NCI-H82 (cell line): ENCODE measurements at regions not wholly inside any gene's neighbourhood (a gene's known extent, or its start where the extent isn't known, plus 50 kb on each side); places are given as distances from the start of the nearest gene placed in this dataset.
"Not testable (repeated sequence)": the region's sequence is repeated elsewhere in the genome, so short reads cannot be mapped to it uniquely, and the experiment has no call there.

Experiments used
- DNase-seq: peaks from one replicate; lab custom pipeline; 2025; lab: John Stamatoyannopoulos, UW

DNA sequence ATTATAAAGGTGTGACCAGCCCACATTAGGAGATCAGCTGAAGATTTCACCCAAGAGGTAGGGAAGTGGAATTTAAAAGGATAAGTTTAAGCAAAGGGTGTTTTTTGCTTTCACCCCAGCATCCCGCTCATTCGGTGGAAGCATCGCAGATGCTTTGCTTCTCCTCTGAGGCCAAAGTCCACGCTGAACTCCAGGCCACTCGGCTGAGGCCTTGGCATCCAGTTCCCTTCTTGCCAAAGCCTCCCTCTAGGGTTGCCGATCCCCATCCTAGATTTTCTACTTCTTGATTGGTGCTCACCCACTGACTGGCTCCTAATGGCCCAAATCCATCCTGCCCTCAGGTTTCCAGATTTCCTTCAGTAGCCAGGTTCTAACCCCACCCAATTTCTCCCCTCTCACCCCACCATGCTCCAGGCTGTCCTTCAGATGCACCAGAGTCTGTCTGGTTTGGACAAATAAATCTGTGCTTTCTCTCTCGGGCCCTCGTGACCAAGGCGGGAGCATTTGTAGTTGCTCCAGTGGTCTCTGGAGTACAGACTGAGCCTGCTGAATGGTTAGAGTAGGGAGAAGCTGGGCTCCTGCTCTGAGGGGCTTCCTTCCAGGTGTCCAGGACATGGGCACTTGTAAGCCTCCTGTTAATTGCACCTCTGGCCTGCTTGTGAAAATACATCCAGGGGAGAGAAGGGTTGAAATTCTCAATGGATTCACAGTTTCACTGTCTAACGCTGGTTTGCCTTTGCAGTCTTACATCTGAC is 193.2 kb downstream of the C1orf94 start:
- DNase-seq, result no peak

DNA sequence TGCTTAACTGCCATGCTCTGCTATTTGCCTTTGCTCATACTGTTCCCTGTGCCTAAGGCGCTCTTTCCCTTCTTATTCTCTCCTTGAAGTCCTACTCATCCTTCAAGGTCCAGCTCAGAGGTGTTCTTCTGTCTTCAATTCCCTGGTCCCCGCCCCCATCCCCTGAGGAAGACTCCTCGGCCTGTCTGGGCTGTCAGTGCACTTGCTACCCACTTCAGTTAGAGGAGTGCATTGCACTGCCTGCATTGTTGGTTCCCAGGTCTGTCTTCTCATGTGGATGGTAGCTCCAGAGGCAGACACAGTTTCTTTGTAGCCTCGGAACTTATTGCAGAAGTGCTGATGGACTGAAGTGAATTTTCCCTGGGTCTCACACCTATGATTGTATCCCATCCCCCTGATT is 194.0 kb downstream of the C1orf94 start:
- no peak for DNase-seq

DNA sequence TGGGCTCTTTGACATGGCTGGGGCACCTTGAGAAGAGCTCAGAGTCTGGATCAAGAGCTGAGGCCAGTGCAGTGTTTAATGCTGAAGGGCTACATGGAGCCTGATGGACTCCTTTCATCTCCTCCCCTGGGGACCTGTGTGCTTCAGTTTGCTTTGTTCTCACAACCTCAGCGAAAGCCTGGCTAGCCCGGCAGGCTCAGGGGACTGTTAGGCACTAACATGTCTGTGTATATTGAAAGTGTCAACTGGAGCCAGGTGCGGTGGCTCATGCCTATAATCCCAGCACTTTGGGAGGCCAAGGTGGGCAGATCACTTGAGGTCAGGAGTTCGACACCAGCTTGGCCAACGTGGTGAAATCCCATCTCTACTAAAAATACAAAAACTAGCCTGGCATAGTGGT is 194.5 kb downstream of the C1orf94 start:
- not testable (repeated sequence) for DNase-seq

DNA sequence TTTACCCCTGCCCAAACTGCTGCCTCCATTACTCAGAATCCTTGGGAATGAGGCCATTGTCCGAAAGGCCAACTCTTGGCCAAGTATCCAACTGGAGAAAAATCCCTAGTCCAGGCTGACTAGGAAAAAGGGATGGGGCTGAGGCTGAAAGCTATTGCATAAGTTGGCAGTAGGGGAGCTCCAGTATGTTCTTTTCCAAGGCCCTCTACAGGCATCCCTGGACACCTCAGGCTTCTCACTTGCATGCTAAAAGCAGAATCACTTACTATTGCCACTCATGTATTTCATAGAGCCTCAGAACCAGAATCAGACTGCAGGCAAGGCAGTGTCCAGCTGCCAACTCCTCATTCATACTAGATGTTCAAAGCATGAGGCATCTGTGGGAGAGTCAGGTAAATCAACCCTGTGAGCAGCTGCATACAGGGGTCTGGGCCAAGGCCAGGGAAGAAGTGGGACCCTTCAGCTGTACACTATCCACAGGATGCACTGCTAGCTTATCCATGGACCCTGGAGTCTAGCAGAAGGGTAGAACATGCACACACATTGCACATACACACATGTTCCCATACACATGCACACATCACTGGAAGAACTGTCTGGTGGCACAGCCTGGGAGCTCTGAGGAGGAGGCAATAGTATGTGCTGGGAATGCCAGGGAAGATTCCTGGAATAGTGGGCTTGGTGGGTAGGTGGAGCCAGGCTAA is 195.3 kb downstream of the C1orf94 start:
- no peak for DNase-seq

DNA sequence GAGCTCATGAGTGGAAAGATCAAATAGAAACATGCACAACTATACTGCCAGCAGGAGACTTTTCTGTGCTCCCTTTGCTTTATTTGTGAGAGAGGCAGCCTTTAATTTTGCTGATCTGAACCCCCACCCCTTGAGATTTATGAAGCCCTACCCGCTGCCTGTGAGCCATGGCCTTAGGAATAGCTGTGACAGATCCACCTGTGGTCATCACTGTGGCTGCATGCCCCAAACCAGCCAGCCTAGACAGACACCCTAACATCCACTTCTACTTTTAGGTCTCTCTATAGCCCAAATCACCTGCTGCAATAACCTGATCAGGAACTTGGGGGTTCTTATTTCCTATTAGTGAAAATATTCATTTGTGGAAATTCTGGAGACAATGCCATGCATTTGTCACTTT is 196.2 kb downstream of the C1orf94 start:
- no peak for DNase-seq

DNA sequence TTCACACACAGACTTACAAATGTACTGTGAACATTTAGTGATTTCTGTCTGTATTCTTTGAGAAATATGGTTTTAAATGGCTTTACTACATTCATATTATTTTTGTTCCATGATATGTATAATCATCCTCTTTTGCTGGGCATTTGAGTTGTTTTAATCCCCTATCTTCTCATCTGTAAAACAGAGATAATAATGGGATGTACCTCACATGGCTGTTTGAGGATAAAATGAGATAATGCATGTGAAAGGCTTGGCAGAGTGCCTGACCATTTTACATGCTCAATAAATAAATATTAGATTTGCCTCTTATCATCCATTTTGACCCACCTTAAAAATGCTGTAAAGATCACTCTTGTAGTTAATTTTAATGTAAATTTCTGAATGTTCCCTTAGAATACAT is 197.2 kb downstream of the C1orf94 start:
- DNase-seq, result no peak

DNA sequence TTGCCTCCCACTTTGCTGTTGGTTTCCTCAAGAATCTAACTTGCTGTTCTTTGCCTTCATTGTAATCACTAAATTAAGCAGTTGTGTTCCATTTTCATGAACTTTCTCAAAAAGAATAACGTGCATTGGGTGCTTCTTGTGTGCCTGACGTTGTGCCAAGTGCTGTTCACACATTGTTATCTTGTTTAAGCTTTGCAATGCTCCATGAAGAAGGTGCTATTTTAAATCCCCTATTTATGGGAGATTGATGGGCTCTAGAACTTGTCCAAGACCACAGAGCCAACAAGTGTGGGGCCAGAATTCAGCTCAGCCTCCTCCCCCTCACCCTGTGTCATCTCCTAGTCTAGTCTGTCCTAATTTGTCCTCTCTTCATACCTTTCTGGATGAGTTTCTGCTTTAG is 199.8 kb downstream of the C1orf94 start:
- DNase-seq, result no peak

DNA sequence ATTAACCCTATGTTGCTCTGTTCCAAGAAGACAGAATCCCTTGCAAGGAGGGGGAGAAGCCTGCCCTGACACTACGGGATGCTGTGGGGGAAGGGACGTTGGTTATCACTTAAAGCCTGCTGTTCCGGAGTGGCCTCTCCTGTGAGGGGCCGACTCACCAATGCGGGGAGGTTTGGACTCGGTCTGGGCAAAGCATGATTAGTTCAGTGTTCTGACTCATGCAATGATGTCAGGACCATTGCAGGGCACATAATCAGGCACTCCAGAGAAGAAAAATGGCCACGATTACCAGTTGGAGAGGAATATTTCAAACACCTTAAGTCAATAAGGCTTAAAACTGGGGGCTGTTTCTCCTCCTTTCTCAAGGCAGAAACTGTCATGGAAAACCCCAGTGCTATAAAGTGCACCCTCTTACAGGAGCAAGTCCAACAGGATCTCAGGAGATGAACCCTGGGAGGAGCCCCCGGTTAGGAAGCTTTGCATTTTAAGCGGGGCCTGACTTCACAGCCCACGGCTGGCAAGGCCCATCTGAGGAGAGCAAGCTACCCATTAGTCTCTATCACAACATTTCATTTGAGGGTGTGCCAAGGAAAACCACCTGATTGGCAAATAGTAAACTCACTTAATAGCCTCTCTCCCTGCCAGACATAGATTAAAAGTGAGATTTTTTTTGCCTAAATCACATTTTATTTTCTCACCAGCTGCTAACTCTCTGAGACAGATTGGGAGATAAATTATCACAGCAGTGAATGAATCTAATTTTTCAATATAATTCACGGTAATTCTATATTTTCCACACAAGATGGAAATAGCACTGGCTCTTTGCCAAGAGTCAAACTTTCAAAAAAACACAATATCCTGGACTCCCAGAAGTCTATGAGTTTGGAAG is 202.5 kb downstream of the C1orf94 start:
- peak; percentile 8 for DNase-seq

DNA sequence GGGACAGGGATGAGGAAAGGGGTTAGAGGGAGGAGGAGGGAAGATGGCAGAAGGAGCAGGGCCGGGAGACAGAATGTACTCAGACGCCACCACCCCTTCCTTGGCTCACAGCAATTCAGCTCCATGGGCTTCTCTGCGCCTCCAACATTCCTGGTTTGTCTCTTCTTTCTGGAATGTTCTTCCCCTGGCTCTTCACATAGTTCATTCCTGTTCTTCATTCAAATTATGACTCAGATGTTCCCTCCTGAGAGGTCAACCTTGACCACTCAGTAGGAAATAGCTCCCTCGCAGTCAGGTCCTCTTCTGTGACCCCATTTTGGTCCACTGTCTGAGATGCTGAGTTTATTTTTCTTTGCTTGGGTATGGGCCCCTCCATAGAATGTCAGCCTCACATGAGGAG is 203.2 kb downstream of the C1orf94 start:
- no peak for DNase-seq

DNA sequence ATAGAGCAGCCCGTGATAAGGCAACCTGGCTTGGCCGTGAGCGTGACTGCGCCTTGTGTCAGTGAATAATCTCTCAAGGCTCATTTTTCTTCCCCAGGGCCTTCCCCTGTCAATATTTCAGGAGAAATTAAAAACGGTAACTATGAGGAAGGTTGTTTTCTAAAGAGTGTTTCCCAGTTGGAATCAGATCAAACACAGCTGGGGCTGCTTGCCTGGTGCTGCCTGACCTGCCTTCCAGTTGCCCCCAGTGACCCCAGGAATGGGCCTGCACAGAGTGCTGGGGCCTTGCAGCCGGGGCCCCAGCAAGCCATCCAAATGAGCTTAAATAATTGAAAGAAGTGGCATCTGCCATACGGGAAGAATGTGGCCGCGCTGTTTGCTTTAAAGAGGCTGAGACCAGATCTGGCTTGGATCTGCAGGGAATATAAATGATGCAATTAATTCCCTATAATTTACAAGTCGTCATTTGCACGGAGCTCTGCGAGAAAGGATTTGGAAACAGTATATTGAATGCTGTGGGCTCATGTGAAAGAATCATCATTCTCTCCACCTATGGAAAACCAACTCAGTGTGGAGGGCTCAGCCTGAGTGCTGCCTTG is 203.9 kb downstream of the C1orf94 start:
- peak; percentile 90 for DNase-seq

DNA sequence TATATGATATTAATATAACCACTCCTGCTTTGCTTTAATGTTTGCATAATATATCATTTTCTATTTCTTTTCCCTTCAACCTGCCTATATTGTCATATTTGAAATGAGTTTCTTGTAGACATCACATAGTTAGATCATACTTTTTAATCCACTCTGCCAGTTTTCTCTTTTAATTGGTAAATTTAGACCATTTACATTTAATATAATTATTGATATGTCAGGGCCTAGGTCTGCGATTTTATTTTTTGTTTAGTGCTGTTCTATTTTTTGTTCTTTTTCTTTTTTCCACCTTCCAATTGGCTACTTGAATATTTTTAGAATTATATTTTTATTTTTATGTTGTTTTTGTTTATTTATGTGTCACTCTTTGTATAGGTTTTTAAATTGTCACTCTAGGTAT is 213.3 kb downstream of the C1orf94 start:
- DNase-seq, result no peak

DNA sequence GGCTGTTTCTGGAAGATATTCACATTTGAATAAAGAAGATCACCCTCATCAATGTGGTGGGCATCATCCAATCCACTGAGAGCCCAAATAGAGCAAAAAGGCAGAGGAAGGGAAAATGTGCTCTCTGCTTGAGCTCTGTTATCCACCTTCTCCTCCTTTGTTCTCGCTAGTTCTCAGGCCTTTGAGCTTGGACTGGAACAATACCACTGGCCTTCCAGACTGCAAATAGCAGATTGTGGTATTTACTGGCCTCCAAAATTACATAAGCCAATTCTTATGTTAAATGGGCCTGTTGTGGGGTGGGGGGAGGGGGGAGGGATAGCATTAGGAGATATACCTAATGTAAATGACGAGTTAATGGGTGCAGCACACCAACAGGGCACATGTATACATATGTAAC is 219.3 kb downstream of the C1orf94 start:
- no peak for DNase-seq

DNA sequence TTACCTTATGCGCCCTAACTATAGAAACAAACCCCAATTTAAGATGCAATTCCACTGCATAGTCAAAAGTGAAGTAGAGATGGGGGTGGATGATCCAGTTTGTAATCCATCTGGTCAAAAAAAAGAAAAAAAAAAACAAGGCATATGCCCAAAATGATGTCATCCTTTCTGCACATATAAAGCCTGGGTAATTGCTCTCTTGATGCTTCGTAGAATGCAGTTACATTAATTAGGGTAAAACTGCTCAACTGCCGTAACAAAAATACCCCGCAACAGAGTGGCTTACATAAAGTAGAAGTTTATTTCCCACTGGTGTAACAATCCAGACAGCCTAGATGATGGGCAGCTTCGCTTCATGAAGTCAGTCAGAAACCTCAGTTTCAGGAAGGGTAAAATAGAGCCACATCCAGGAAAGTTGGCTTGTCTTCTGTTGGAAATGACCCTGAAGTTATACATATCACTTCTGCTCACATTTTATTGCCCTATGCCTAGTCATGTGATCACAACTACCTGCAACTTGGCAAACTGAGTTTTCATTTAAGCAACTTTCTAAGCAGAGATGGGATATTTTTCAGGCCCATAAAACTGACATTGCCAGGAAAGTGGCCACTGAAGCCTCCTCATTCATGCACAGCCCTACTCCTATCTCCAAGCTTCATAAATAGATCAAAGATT is 221.7 kb downstream of the C1orf94 start:
- DNase-seq, result no peak

DNA sequence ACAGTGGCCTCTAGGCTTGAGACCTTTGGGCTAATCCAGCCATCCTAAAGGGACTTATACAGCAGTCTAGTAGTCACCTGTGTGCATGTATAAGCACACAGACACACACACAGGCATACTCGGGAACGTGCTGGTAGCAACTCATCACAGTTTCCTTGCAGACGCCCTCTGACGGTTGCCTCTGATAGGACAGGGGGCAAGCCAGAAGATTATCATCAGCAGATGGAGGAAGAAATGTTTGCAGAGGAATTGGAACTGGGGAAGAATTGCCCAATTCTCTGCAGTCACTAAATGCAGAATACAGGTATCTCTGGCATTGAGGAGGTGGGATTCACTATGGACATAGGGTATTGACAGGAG is 222.2 kb downstream of the C1orf94 start:
- DNase-seq, result peak; percentile 53

DNA sequence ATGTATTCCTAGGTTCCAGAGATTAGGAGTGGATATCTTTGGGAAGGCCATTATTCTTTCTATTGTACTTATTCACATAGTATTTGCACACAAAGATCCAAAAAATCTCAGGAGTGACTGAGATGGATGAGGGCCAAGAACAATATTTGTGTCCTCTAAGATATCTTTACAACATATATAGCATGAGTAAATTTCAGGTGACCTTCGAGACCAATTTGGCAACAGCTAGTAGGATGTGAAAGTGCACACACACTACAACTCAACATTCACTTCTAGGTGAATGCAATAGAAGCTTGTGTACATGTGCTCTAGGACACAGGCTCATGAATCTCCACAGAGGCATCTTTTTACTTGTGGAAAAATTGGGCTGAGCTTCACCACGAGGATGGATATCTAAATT is 224.0 kb downstream of the C1orf94 start:
- no peak for DNase-seq

DNA sequence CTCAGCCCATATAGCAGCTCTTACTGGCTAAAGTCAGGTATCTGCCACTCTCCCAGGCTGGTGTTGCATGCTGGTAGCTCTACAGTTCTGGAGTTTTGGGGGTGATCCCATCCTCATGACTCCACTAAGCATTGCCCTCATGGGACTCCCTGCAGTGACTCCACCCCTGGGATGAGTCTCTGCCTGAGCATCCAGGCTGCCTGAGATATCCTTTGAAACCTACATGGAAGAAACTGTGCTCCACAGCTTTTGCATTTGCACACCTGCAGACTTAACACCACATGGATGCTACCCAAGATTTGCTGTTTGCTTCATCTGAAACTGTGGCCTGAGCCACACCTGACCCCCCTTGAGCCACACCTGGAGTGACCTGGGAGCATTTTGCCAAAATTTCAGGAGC is 226.4 kb downstream of the C1orf94 start:
- DNase-seq, result no peak

DNA sequence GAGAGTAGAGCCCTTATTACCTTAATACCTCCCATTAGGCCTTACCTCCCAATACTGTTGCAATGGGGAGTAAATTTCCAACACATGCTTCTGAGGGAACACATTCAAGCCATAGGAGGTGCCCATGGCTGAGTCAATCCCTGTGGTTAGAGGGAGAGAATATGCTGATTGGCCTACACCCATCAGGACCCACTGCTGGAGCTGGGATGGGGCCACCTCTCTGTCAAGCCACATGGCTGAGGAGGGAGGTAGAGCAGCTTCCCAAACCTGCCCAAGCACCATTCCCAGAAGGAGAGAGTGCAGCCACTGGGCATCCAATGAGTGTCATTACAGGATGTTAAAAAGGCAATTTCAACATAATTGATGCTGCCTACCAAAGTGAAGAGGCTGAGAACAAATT is 228.1 kb downstream of the C1orf94 start:
- DNase-seq, result no peak

DNA sequence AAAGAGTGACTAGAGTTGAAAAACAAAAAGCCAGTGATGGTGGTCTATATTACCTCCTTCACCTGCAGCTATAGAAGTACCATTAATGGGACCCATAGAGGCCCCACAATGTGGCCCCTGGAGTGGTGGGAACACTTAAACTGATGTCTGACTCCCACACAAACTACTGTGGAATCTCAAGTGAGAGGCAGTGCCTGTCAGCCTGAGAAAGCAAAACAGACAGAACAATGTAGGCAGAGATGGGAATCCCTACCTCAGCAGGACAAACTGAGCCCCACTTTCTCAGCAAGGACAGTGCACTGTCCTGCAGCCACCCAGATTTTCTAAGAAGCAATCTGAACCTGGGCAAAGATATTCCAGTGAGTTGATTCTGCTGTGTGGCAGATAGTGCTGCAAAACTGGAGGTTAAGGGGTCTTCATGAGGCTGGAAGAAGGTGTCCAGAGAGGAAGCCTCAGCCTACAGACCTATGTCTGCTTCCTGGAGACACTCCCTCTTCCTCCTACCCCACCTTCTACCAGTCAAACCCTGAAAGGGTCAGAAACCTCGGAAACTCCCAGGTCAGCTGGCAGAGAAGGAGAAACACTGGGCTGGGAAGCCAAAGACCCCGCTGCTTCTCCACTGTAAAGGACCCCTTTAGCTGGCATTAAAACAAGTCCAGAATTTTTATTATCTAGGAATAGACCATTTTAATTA is 228.7 kb downstream of the C1orf94 start:
- DNase-seq, result no peak

DNA sequence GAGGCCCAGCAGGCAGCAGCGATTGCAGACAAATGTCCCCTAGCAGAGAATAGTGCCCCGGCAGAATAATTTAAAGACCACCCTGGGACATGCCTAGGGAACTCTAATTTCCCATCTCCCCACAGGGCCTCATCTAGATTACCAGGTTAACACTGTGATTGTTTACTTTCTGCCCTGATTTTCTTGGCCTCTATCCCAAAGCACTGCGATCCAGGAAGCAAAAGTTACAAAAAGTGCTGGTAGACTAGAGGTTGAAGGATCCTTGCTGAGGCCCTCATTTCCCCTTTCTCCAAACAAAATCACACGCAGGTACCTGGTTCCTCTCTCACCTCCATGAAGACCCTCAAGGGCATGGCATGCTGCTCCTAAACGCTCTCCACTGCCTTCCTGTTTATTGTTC is 229.7 kb downstream of the C1orf94 start:
- DNase-seq, result no peak

DNA sequence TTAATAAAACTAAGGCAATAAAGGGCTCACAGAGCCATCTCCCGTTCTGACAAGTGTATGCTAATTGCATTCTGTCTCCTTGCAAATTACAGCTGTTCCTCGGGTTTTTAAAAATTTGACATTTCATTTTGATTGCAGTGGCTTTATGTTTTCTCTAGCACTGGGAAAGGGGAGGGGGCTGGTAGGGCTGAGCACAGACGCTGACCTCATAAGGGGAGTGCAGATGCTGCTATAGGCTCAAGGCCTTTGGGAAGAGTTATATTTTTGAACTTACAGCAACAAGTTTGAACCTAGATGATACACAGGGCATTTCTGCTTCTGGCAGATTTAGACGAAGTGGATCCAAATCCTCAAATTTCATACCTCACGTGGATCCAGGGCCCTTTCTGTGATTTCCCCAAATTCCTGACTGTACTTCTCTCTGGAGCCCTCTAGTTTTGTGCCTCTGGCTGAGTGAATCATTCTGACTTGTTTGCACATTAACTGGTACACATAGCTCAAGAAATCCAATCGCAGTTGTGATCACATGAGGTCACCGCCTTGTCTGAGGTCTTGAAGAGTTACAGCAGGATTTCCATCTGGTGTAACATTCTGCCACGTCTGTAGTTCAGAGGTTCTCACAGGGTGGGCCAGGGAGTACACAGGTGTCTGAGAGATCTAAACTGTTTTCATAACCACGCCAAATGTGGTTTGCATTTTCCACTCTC is 230.3 kb downstream of the C1orf94 start:
- DNase-seq, result peak; percentile 57

DNA sequence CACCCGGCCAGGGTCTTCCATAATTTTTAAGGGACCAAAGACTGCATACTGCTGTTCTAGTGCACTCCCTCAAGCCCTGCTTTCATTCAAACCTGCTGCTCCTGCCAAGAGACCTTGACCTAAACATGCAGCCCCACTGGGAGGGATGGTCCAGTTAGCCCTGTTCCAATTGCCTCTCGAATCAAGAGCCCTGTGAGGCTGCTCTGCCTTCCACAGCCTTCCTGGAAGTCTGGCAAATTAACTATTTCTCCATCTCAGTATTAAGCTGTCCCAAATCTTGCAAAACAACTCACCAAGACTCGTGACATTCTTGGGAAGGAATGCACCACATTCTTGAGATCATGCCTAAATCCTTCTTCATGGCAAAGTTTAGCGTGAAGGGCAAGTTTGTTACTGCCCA is 231.3 kb downstream of the C1orf94 start:
- no peak for DNase-seq
